ENCODE measurements at regions not wholly inside any gene's neighbourhood (a gene's known extent, or its start where the extent isn't known, plus 50 kb on each side); places are given as distances from the start of the nearest gene placed in this dataset.
A peak's percentile ranks its signal among the peaks of the same experiment; 100 is the strongest.

DNA sequence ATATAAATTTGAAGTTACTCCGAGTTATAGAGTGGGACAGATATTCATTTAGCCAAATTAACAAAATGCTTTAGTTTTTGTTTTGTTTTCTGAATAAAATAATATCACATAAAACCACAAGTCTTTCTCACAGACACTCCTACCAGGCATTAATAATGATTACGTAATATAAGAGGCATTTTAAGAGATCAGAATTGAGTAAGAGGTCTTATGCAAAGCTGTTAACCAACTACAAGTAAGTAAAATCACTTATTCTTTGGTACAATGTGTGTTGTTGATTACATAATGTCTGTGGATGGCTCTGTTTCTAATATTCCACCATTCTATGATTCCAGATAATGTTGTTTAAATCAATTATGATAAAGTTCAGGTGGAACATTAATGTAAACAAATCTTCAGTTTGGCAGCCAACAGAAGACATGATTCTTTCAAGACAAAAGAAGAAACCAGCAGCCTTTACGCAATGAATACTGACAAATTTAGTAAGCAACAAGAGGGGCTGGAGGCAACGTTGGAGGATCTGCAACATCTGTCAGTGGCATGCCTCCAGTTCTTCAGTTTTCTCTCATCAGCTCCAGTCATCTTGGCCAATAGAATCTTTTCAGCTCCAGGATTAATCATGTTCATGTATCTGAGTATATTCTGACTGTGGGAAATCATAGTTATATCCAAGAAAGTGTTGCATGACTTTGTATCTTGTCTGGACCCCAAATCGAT is 403.8 kb downstream of the SLITRK5 start:
- no peak for DNase-seq
- no peak for ATAC-seq
- CTCF ChIA-PET, result no interaction called here

DNA sequence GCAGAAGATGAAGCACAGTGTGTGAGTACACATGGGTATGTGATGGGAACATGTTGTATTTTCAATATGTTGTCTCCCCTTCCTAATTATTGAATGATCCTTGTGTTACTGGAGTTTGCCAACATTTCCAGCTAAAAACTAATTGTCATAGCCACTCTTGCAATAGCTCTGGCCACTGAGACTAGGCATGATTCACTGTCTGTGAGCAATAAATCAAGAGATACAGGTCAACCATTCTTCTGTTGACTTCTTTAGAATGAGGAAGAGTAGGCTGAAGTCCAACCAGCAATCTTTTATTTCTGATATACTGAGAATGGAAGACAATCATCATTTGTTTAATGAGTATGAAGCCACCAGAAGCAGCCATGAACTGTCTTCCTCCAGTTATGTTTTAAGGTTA is 413.9 kb downstream of the SLITRK5 start:
- Histone ChIP-seq H3K4me2 (ENCODE audit: low read length) (no peak overlapping the region), H3K4me3 (ENCODE audit: low read length) (no peak overlapping the region), H3F3A (ENCODE audit: low read length, unreplicated experiment) (no peaks in the 10 kb centered on the region), H3K36me3 (ENCODE audit: low read depth, low read length) (no peaks in the 10 kb centered on the region), H3K9ac (ENCODE audit: low read length) (no peak overlapping the region), H4K20me1 (ENCODE audit: low read length) (no peaks in the 10 kb centered on the region), H3K79me2 (ENCODE audit: low read length) (no peaks in the 10 kb centered on the region), H3K27ac (ENCODE audit: low read length) (no peak overlapping the region), H3K4me1 (ENCODE audit: insufficient read depth, low read length) (peaks cover 5% of the 10 kb centered on the region; the same call in 1 of the 2 replicates), H3K9me2 (replicated peaks; ENCODE audit: low read length) (no peaks in the 10 kb centered on the region), H2AFZ (ENCODE audit: low read length) (no peak overlapping the region), H3K27me3 (ENCODE audit: low read length) (no peaks in the 10 kb centered on the region), H3K9me3 (ENCODE audit: low read length) (no peaks in the 10 kb centered on the region)
- BruUV-seq (replicated peaks), result no TSS peak
- CTCF ChIA-PET, result no interaction called here
- ATAC-seq, result no peak
- intact Hi-C loops (cut with micrococcal nuclease), result no loop called here
- POLR2A ChIA-PET (ENCODE audit: unreplicated experiment), result no interaction called here
- no peak for TF ChIP-seq EZH2 (IDR thresholded peaks at IDR 0.05; ENCODE audit: low read length, unreplicated experiment)
- TF ChIP-seq EZH2phosphoT487 (IDR thresholded peaks at IDR 0.05; ENCODE audit: borderline replicate concordance, low read length), result no peak
- TF ChIP-seq, protein P1, sequence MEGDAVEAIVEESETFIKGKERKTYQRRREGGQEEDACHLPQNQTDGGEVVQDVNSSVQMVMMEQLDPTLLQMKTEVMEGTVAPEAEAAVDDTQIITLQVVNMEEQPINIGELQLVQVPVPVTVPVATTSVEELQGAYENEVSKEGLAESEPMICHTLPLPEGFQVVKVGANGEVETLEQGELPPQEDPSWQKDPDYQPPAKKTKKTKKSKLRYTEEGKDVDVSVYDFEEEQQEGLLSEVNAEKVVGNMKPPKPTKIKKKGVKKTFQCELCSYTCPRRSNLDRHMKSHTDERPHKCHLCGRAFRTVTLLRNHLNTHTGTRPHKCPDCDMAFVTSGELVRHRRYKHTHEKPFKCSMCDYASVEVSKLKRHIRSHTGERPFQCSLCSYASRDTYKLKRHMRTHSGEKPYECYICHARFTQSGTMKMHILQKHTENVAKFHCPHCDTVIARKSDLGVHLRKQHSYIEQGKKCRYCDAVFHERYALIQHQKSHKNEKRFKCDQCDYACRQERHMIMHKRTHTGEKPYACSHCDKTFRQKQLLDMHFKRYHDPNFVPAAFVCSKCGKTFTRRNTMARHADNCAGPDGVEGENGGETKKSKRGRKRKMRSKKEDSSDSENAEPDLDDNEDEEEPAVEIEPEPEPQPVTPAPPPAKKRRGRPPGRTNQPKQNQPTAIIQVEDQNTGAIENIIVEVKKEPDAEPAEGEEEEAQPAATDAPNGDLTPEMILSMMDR (conservative IDR thresholded peaks at IDR 0.05; ENCODE audit: low read depth, low read length), result no peak
- no peak for DNase-seq

More for the DNA sequence above, 403.8 kb downstream of the SLITRK5 start:
- Histone ChIP-seq H3K9me2 (replicated peaks; ENCODE audit: low read length) (no peaks in the 10 kb centered on the region), H3K27me3 (ENCODE audit: low read length) (no peaks in the 10 kb centered on the region), H4K20me1 (ENCODE audit: low read length) (no peaks in the 10 kb centered on the region), H3K27ac (ENCODE audit: low read length) (no peak overlapping the region), H3K9me3 (ENCODE audit: low read length) (no peaks in the 10 kb centered on the region), H2AFZ (ENCODE audit: low read length) (no peak overlapping the region), H3K9ac (ENCODE audit: low read length) (no peak overlapping the region), H3K79me2 (ENCODE audit: low read length) (no peaks in the 10 kb centered on the region), H3K4me2 (ENCODE audit: low read length) (no peak overlapping the region), H3K36me3 (ENCODE audit: low read depth, low read length) (no peaks in the 10 kb centered on the region), H3K4me3 (ENCODE audit: low read length) (no peak overlapping the region), H3F3A (ENCODE audit: low read length, unreplicated experiment) (no peaks in the 10 kb centered on the region), H3K4me1 (ENCODE audit: insufficient read depth, low read length) (no peaks in the 10 kb centered on the region)
- POLR2A ChIA-PET (ENCODE audit: unreplicated experiment), result no interaction called here
- BruUV-seq (replicated peaks), result no TSS peak
- intact Hi-C loops (cut with micrococcal nuclease), result no loop called here
- TF ChIP-seq, protein P1 (conservative IDR thresholded peaks at IDR 0.05; ENCODE audit: low read depth, low read length), result no peak
- no peak for TF ChIP-seq EZH2phosphoT487 (IDR thresholded peaks at IDR 0.05; ENCODE audit: borderline replicate concordance, low read length)
- TF ChIP-seq EZH2 (IDR thresholded peaks at IDR 0.05; ENCODE audit: low read length, unreplicated experiment), result no peak

DNA sequence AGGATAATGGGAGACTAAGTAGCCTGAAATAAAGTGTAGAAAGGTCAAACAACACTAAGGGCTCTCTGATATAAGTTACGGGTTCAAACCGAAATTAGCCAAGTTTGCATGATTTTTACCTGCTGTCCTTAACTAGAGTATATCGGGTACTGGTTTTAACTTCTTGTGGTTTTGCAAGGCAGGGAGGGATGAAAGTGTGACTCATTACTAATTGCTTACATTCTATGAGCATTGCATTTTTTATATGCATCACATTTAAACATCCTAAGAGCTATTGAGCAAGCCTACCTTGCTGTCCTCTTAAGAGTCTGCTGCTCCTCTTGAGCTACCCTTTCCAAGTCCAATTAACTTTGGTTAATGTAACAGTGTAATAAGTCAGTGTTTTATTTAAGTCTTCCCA is 415.4 kb downstream of the SLITRK5 start:
- Histone ChIP-seq H3K4me2 (ENCODE audit: low read length) (no peak overlapping the region), H4K20me1 (ENCODE audit: low read length) (no peaks in the 10 kb centered on the region), H3F3A (ENCODE audit: low read length, unreplicated experiment) (no peaks in the 10 kb centered on the region), H3K27ac (ENCODE audit: low read length) (no peak overlapping the region), H3K4me1 (ENCODE audit: insufficient read depth, low read length) (peaks cover 5% of the 10 kb centered on the region; the same call in 1 of the 2 replicates), H2AFZ (ENCODE audit: low read length) (no peak overlapping the region), H3K36me3 (ENCODE audit: low read depth, low read length) (no peaks in the 10 kb centered on the region), H3K79me2 (ENCODE audit: low read length) (no peaks in the 10 kb centered on the region), H3K9ac (ENCODE audit: low read length) (no peak overlapping the region), H3K4me3 (ENCODE audit: low read length) (no peak overlapping the region), H3K27me3 (ENCODE audit: low read length) (no peaks in the 10 kb centered on the region), H3K9me2 (replicated peaks; ENCODE audit: low read length) (no peaks in the 10 kb centered on the region), H3K9me3 (ENCODE audit: low read length) (no peaks in the 10 kb centered on the region)
- ATAC-seq (peak; percentile 53), DNase-seq (peak; percentile 16)
- no peak for TF ChIP-seq EZH2 (IDR thresholded peaks at IDR 0.05; ENCODE audit: low read length, unreplicated experiment)
- TF ChIP-seq EZH2phosphoT487 (IDR thresholded peaks at IDR 0.05; ENCODE audit: borderline replicate concordance, low read length), result no peak
- TF ChIP-seq, protein P1 (conservative IDR thresholded peaks at IDR 0.05; ENCODE audit: low read depth, low read length), result no peak
- POLR2A ChIA-PET (ENCODE audit: unreplicated experiment), result no interaction called here
- CTCF ChIA-PET, result no interaction called here
- no TSS peak for BruUV-seq (replicated peaks)
- intact Hi-C loops (cut with micrococcal nuclease), result no loop called here
